Common myeloid progenitor, CD34-positive (primary cell): ENCODE measurements at regions not wholly inside any gene's neighbourhood (a gene's known extent, or its start where the extent isn't known, plus 50 kb on each side); places are given as distances from the start of the nearest gene placed in this dataset.

ENCODE experiments used
- CTCF ChIA-PET: fragments of 350-600 bp; sonication (Branson Sonifier 250); formaldehyde crosslinking; loops from one replicate; lab custom pipeline; 2021; ENCODE audit warnings: antibody characterized with exemption; lab: Charles Lee
- POLR2A ChIA-PET: fragments of 350-600 bp; sonication (Branson Sonifier 250); formaldehyde crosslinking; loops from one replicate; lab custom pipeline; 2021; ENCODE audit warnings: antibody characterized with exemption; lab: Charles Lee
- DNase-seq, 3 donors: peaks; one replicate each; pipeline versions ENCODE4 v3.0.0 to v3.0.0-alpha.2; 2013
- H3K27ac ChIP-seq, 2 experiments: 1 replicate in 1 of 2; 2 replicates in 1 of 2; pipeline ENCODE4 v1.7.0; 2013; ENCODE audit warnings: inconsistent platforms in 2 of 2, low read length in 2 of 2, mild to moderate bottlenecking in 2 of 2, low read depth in 1 of 2, moderate library complexity in 1 of 2; ENCODE audit not compliant: severe bottlenecking in 2 of 2, insufficient read depth in 1 of 2, poor library complexity in 1 of 2
- H3K27me3 ChIP-seq, 5 experiments: replicated peaks in 2 of 5; 1 replicate in 3 of 5; 2 replicates in 2 of 5; pipeline versions ENCODE4 v1.6.1 to v1.7.0; 2013; ENCODE audit warnings: low read length in 4 of 5, mild to moderate bottlenecking in 2 of 5, moderate library complexity in 2 of 5, inconsistent platforms in 1 of 5; ENCODE audit not compliant: insufficient read depth in 5 of 5, control insufficient read depth in 4 of 5
- H3K36me3 ChIP-seq, 4 experiments: 1 replicate in 2 of 4; 2 replicates in 2 of 4; pipeline versions ENCODE4 v1.6.1 to v1.7.0; 2013; ENCODE audit warnings: low read length in 3 of 4, control low read depth in 1 of 4, mild to moderate bottlenecking in 1 of 4; ENCODE audit not compliant: control insufficient read depth in 4 of 4, insufficient read depth in 4 of 4
- H3K4me1 ChIP-seq, 4 experiments: 1 replicate in 3 of 4; 2 replicates in 1 of 4; pipeline versions ENCODE4 v1.6.1 to v1.7.1; 2013; ENCODE audit warnings: low read length in 3 of 4, mild to moderate bottlenecking in 3 of 4, control low read depth in 1 of 4, inconsistent platforms in 1 of 4, moderate library complexity in 1 of 4; ENCODE audit not compliant: control insufficient read depth in 4 of 4, insufficient read depth in 4 of 4; ENCODE audit errors: control extremely low read depth in 1 of 4
- H3K4me3 ChIP-seq, 7 experiments: 1 replicate in 4 of 7; 2 replicates in 3 of 7; pipeline versions ENCODE4 v1.5.1 to v1.7.0; 2013; ENCODE audit warnings: mild to moderate bottlenecking in 7 of 7, low read length in 6 of 7, moderate library complexity in 6 of 7, inconsistent platforms in 2 of 7, low read depth in 2 of 7, control low read depth in 1 of 7; ENCODE audit not compliant: insufficient read depth in 4 of 7, control insufficient read depth in 1 of 7; ENCODE audit errors: extremely low read depth in 1 of 7
- H3K9me3 ChIP-seq, 5 experiments: 1 replicate in 4 of 5; 2 replicates in 1 of 5; pipeline versions ENCODE4 v1.6.1 to v1.7.1; 2013; ENCODE audit warnings: low read length in 4 of 5, mild to moderate bottlenecking in 2 of 5, inconsistent platforms in 1 of 5, low read depth in 1 of 5, moderate library complexity in 1 of 5; ENCODE audit not compliant: control insufficient read depth in 4 of 5, insufficient read depth in 2 of 5; ENCODE audit errors: control extremely low read depth in 1 of 5
- WGBS: methylation state at CpG from one replicate; pipeline ENCODE4 v1.1.5; 2013; ENCODE audit not compliant: insufficient coverage; 5-methylcytosine and 5-hydroxymethylcytosine counted together

- Histone ChIP-seq H3K27me3 (no peaks in the 10 kb centered on the region), H3K27ac (no peak overlapping the region), H3K4me1 (no peaks in the 10 kb centered on the region), H3K9me3 (no peaks in the 10 kb centered on the region), H3K36me3 (no peaks in the 10 kb centered on the region), H3K4me3 (no peak overlapping the region)
- ChIA-PET POLR2A (no interaction called here), CTCF (interaction anchor here (1.1 kb wide), 1 partner anchor 28 kb away, joined by 3 read pairs; no protein-coding TSS in a partner anchor)
- 100% methylated on average over 2 of the region's 4 CpGs for WGBS
- DNase-seq, result no peak
Measured at GRCh38 chr6:82740072-82740471, 325.6 kb downstream of the UBE3D start.

- no peak overlapping the region for H3K27ac ChIP-seq
- H3K9me3 ChIP-seq, result no peaks in the 10 kb centered on the region
- ChIA-PET POLR2A (no interaction called here), CTCF (no interaction called here)
- no peaks in the 10 kb centered on the region for H3K36me3 ChIP-seq
- no peaks in the 10 kb centered on the region for H3K27me3 ChIP-seq
- no peak overlapping the region for H3K4me3 ChIP-seq
- no peak for DNase-seq
- H3K4me1 ChIP-seq, result no peaks in the 10 kb centered on the region
- 86% methylated on average over 1 of the region's 1 CpG for WGBS
Measured at GRCh38 chr6:82741325-82741995, 324.2 kb downstream of the UBE3D start.

- H3K27ac ChIP-seq, result no peak overlapping the region
- ChIA-PET POLR2A (no interaction called here), CTCF (no interaction called here)
- no peak for DNase-seq
- no peak overlapping the region for H3K4me3 ChIP-seq
- H3K27me3 ChIP-seq, result no peaks in the 10 kb centered on the region
- no peaks in the 10 kb centered on the region for H3K9me3 ChIP-seq
- H3K36me3 ChIP-seq, result no peaks in the 10 kb centered on the region
- no peaks in the 10 kb centered on the region for H3K4me1 ChIP-seq
- 85% methylated on average over 2 of the region's 3 CpGs for WGBS
Measured at GRCh38 chr6:82741996-82742385, 323.6 kb downstream of the UBE3D start.

GRCh38 chr6:82744286-82745015 is 321.2 kb downstream of the UBE3D start:
- no peak for DNase-seq
- ChIA-PET CTCF (no interaction called here), POLR2A (no interaction called here)
- no peaks in the 10 kb centered on the region for H3K9me3 ChIP-seq
- H3K4me1 ChIP-seq, result no peaks in the 10 kb centered on the region
- H3K27ac ChIP-seq, result no peak overlapping the region
- 100% methylated on average over 1 of the region's 1 CpG for WGBS
- H3K27me3 ChIP-seq, result no peaks in the 10 kb centered on the region
- H3K4me3 ChIP-seq, result no peak overlapping the region
- H3K36me3 ChIP-seq, result no peaks in the 10 kb centered on the region

- 100% methylated on average over 1 of the region's 4 CpGs for WGBS
- no peak overlapping the region for H3K27ac ChIP-seq
- H3K9me3 ChIP-seq, result no peaks in the 10 kb centered on the region
- no peaks in the 10 kb centered on the region for H3K27me3 ChIP-seq
- ChIA-PET CTCF (no interaction called here), POLR2A (no interaction called here)
- no peaks in the 10 kb centered on the region for H3K4me1 ChIP-seq
- no peaks in the 10 kb centered on the region for H3K36me3 ChIP-seq
- DNase-seq, result no peak
- no peak overlapping the region for H3K4me3 ChIP-seq
Measured at GRCh38 chr6:82750556-82750955, 315.1 kb downstream of the UBE3D start.

- Histone ChIP-seq H3K36me3 (no peaks in the 10 kb centered on the region), H3K4me1 (no peaks in the 10 kb centered on the region), H3K27me3 (no peaks in the 10 kb centered on the region), H3K9me3 (no peaks in the 10 kb centered on the region), H3K27ac (no peak overlapping the region), H3K4me3 (no peak overlapping the region)
- ChIA-PET CTCF (no interaction called here), POLR2A (no interaction called here)
- no peak for DNase-seq
Measured at GRCh38 chr6:82751718-82752117, 313.9 kb downstream of the UBE3D start.

- no peaks in the 10 kb centered on the region for H3K9me3 ChIP-seq
- no peaks in the 10 kb centered on the region for H3K4me1 ChIP-seq
- no peaks in the 10 kb centered on the region for H3K27me3 ChIP-seq
- H3K36me3 ChIP-seq, result no peaks in the 10 kb centered on the region
- no peak overlapping the region for H3K27ac ChIP-seq
- CTCF ChIA-PET, result no interaction called here
- WGBS, result 100% methylated on average over 1 of the region's 2 CpGs
- H3K4me3 ChIP-seq, result no peak overlapping the region
- POLR2A ChIA-PET, result no interaction called here
- DNase-seq, result no peak
Measured at GRCh38 chr6:82761674-82762345, 303.8 kb downstream of the UBE3D start.
